ENCODE measurements at regions not wholly inside any gene's neighbourhood (a gene's known extent, or its start where the extent isn't known, plus 50 kb on each side); places are given as distances from the start of the nearest gene placed in this dataset.

DNA sequence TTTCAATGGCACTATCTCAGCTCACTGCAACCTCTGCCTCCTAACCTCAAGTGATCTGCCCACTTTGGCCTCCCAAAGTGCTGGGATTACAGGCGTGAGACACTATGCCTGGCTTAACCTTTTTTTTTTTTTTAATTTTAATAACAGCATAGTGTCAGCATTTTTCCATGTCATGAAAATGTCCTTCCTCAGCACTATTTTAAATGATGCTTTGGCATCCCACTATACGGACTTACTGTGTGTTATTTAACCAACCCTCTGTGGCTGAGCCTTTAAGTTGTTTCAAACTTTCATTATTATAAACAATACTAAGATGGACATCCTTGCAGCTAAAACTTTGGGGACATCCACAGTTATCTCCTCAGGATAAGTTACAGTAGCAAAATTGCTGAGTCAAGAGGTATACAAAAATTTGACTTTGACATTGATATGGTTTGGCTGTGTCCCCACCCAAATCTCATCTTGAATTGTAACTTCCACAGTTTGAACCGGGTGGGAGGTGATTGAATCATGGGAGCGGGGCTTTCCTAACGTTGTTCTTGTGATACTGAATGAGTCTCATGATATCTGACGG lies 123.8 kb upstream of the JARID2 start:
- no peaks in the 10 kb centered on the region for H3K36me3 ChIP-seq (ENCODE audit: control insufficient read depth in 4 of 4, insufficient read depth in 4 of 4, low read length in 4 of 4)
- H3K9me3 ChIP-seq (ENCODE audit: control insufficient read depth in 4 of 4, insufficient read depth in 3 of 4, low read length in 3 of 4): no peaks in the 10 kb centered on the region
- DNase-seq: no peak
- no peaks in the 10 kb centered on the region for H3K4me1 ChIP-seq (ENCODE audit: control insufficient read depth in 5 of 5, insufficient read depth in 5 of 5, low read length in 5 of 5)
- H3K27me3 ChIP-seq (ENCODE audit: control insufficient read depth in 3 of 3, insufficient read depth in 3 of 3, low read length in 2 of 3): no peaks in the 10 kb centered on the region
- H3K9ac ChIP-seq (ENCODE audit: insufficient read depth in 1 of 2, low read length in 2 of 2): no peak overlapping the region
- H3K4me3 ChIP-seq: no peak overlapping the region
- TF ChIP-seq, protein P1, sequence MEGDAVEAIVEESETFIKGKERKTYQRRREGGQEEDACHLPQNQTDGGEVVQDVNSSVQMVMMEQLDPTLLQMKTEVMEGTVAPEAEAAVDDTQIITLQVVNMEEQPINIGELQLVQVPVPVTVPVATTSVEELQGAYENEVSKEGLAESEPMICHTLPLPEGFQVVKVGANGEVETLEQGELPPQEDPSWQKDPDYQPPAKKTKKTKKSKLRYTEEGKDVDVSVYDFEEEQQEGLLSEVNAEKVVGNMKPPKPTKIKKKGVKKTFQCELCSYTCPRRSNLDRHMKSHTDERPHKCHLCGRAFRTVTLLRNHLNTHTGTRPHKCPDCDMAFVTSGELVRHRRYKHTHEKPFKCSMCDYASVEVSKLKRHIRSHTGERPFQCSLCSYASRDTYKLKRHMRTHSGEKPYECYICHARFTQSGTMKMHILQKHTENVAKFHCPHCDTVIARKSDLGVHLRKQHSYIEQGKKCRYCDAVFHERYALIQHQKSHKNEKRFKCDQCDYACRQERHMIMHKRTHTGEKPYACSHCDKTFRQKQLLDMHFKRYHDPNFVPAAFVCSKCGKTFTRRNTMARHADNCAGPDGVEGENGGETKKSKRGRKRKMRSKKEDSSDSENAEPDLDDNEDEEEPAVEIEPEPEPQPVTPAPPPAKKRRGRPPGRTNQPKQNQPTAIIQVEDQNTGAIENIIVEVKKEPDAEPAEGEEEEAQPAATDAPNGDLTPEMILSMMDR (IDR thresholded peaks at IDR 0.05; ENCODE audit: control extremely low read depth, extremely low read depth): no peak
- 90 to 97% methylated on average over 6 of the region's 6 CpGs for WGBS, 2 donors
- no peak overlapping the region for H3K27ac ChIP-seq (ENCODE audit: low read depth in 1 of 2, low read length in 1 of 2)
- no peak for ATAC-seq (ENCODE audit: insufficient read depth, low FRiP score)

DNA sequence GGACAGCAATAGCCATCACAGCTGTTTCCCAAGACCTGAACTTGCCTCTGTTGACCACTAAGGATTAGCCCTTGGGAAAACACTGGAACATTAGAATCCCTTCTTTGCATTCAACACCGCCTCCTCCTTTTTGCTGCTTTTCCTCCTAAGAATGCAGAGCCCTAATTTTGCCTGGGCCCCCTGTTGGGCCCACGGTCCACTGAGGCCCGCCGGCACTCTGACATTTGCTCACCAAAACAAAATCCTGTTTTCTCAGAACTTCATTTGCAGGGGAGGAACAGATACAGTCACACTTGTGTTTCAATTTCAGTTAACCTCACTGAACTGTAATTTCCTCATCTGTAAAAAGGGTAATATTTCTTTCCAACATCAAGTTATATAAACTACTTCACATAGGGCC lies 116.0 kb upstream of the JARID2 start:
- no peaks in the 10 kb centered on the region for H3K9me3 ChIP-seq (ENCODE audit: control insufficient read depth in 4 of 4, insufficient read depth in 3 of 4, low read length in 3 of 4)
- TF ChIP-seq, protein P1 (IDR thresholded peaks at IDR 0.05; ENCODE audit: control extremely low read depth, extremely low read depth): no peak
- no peaks in the 10 kb centered on the region for H3K36me3 ChIP-seq (ENCODE audit: control insufficient read depth in 4 of 4, insufficient read depth in 4 of 4, low read length in 4 of 4)
- no peak overlapping the region for H3K9ac ChIP-seq (ENCODE audit: insufficient read depth in 1 of 2, low read length in 2 of 2)
- ATAC-seq (ENCODE audit: insufficient read depth, low FRiP score) (no peak), DNase-seq (no peak)
- 67 to 71% methylated on average over 4 of the region's 4 CpGs for WGBS, 2 donors
- no peak overlapping the region for H3K27ac ChIP-seq (ENCODE audit: low read depth in 1 of 2, low read length in 1 of 2)
- H3K4me3 ChIP-seq: no peak overlapping the region
- peaks cover 0 to 13% (median 0%) of the 10 kb centered on the region in 5 donors for H3K4me1 ChIP-seq (ENCODE audit: control insufficient read depth in 5 of 5, insufficient read depth in 5 of 5, low read length in 5 of 5)
- no peaks in the 10 kb centered on the region for H3K27me3 ChIP-seq (ENCODE audit: control insufficient read depth in 3 of 3, insufficient read depth in 3 of 3, low read length in 2 of 3)

DNA sequence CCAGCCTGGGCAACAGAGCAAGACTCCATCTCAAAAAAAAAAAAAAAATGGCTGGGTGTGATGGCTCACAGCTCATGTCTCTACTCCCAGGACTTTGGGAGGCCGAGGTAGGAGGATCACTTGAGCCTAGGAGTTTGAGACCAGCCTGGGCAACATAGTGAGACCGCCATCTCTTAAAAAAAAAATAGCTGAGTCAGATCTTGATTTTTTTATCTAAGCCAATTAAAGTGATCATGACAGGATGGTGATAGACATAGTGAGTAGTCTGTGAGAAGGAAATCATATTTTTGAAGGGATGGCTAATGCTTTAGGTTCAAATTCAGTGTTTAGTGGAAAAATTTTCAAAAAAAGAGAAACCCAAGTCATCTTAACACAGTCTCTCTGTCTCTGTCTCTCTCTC lies 114.6 kb upstream of the JARID2 start:
- no peaks in the 10 kb centered on the region for H3K9me3 ChIP-seq (ENCODE audit: control insufficient read depth in 4 of 4, insufficient read depth in 3 of 4, low read length in 3 of 4)
- DNase-seq: no peak
- TF ChIP-seq, protein P1 (IDR thresholded peaks at IDR 0.05; ENCODE audit: control extremely low read depth, extremely low read depth): no peak
- no peak for ATAC-seq (ENCODE audit: insufficient read depth, low FRiP score)
- no peaks in the 10 kb centered on the region for H3K36me3 ChIP-seq (ENCODE audit: control insufficient read depth in 4 of 4, insufficient read depth in 4 of 4, low read length in 4 of 4)
- H3K27ac ChIP-seq (ENCODE audit: low read depth in 1 of 2, low read length in 1 of 2): no peak overlapping the region
- peaks cover 0 to 13% (median 0%) of the 10 kb centered on the region in 5 donors for H3K4me1 ChIP-seq (ENCODE audit: control insufficient read depth in 5 of 5, insufficient read depth in 5 of 5, low read length in 5 of 5)
- no peak overlapping the region for H3K9ac ChIP-seq (ENCODE audit: insufficient read depth in 1 of 2, low read length in 2 of 2)
- no peak overlapping the region for H3K4me3 ChIP-seq
- WGBS, 2 donors: 98 to 100% methylated on average over 2 of the region's 2 CpGs
- no peaks in the 10 kb centered on the region for H3K27me3 ChIP-seq (ENCODE audit: control insufficient read depth in 3 of 3, insufficient read depth in 3 of 3, low read length in 2 of 3)

DNA sequence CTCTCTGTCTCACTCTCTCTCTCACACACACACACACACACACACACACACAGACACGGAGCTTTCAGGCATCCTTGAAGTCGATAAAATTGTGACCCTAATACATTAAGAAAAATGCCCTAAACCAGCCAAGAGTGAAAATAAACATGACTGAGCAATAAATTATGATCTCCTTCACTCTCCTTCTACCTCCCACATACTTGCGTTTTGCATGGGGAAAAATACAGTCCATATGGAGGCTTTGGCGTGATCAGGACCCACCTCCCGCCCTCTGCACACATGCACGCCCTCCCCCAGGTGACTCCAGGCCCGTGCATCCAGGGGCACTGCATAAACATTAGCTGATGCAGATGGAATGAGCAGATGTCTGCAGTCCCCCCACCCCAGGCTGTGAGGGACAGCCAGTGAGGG lies 114.2 kb upstream of the JARID2 start:
- H3K4me3 ChIP-seq: no peak overlapping the region
- H3K4me1 ChIP-seq (ENCODE audit: control insufficient read depth in 5 of 5, insufficient read depth in 5 of 5, low read length in 5 of 5): peaks cover 0 to 13% (median 0%) of the 10 kb centered on the region in 5 donors
- no peaks in the 10 kb centered on the region for H3K36me3 ChIP-seq (ENCODE audit: control insufficient read depth in 4 of 4, insufficient read depth in 4 of 4, low read length in 4 of 4)
- no peak overlapping the region for H3K9ac ChIP-seq (ENCODE audit: insufficient read depth in 1 of 2, low read length in 2 of 2)
- DNase-seq (peak in 1 of 3 donors; percentile 26), ATAC-seq (ENCODE audit: insufficient read depth, low FRiP score) (no peak)
- TF ChIP-seq, protein P1 (IDR thresholded peaks at IDR 0.05; ENCODE audit: control extremely low read depth, extremely low read depth): no peak
- no peaks in the 10 kb centered on the region for H3K27me3 ChIP-seq (ENCODE audit: control insufficient read depth in 3 of 3, insufficient read depth in 3 of 3, low read length in 2 of 3)
- 67 to 70% methylated on average over 7 of the region's 7 CpGs for WGBS, 2 donors
- H3K27ac ChIP-seq (ENCODE audit: low read depth in 1 of 2, low read length in 1 of 2): no peak overlapping the region
- H3K9me3 ChIP-seq (ENCODE audit: control insufficient read depth in 4 of 4, insufficient read depth in 3 of 4, low read length in 3 of 4): no peaks in the 10 kb centered on the region
